ENCODE measurements at regions not wholly inside any gene's neighbourhood (a gene's known extent, or its start where the extent isn't known, plus 50 kb on each side); places are given as distances from the start of the nearest gene placed in this dataset.

DNA sequence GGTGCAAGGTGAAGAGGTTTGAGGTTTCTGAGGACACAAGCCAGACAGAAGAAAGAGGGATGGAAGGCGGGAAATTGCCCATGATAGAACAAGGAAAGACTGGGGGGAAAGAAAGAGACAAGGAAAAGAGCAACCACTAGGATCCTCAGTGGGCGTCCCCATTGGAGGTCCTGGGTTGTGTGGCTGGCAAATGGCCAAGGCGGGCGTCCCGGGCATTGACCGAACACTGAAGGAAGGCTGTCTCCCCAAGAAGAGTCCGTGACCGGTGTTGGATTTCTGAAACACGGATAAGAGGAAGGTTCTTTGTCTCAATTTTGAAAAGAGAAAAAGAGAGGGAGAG, 746.6 kb upstream of the ADGRB3 start (continued):
- TF ChIP-seq, protein P1, sequence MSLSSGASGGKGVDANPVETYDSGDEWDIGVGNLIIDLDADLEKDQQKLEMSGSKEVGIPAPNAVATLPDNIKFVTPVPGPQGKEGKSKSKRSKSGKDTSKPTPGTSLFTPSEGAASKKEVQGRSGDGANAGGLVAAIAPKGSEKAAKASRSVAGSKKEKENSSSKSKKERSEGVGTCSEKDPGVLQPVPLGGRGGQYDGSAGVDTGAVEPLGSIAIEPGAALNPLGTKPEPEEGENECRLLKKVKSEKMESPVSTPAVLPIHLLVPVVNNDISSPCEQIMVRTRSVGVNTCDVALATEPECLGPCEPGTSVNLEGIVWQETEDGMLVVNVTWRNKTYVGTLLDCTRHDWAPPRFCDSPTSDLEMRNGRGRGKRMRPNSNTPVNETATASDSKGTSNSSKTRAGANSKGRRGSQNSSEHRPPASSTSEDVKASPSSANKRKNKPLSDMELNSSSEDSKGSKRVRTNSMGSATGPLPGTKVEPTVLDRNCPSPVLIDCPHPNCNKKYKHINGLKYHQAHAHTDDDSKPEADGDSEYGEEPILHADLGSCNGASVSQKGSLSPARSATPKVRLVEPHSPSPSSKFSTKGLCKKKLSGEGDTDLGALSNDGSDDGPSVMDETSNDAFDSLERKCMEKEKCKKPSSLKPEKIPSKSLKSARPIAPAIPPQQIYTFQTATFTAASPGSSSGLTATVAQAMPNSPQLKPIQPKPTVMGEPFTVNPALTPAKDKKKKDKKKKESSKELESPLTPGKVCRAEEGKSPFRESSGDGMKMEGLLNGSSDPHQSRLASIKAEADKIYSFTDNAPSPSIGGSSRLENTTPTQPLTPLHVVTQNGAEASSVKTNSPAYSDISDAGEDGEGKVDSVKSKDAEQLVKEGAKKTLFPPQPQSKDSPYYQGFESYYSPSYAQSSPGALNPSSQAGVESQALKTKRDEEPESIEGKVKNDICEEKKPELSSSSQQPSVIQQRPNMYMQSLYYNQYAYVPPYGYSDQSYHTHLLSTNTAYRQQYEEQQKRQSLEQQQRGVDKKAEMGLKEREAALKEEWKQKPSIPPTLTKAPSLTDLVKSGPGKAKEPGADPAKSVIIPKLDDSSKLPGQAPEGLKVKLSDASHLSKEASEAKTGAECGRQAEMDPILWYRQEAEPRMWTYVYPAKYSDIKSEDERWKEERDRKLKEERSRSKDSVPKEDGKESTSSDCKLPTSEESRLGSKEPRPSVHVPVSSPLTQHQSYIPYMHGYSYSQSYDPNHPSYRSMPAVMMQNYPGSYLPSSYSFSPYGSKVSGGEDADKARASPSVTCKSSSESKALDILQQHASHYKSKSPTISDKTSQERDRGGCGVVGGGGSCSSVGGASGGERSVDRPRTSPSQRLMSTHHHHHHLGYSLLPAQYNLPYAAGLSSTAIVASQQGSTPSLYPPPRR (CRISPR knock-in tag; IDR thresholded peaks at IDR 0.05; ENCODE audit: borderline replicate concordance), result no peak
- TF ChIP-seq, protein P2, sequence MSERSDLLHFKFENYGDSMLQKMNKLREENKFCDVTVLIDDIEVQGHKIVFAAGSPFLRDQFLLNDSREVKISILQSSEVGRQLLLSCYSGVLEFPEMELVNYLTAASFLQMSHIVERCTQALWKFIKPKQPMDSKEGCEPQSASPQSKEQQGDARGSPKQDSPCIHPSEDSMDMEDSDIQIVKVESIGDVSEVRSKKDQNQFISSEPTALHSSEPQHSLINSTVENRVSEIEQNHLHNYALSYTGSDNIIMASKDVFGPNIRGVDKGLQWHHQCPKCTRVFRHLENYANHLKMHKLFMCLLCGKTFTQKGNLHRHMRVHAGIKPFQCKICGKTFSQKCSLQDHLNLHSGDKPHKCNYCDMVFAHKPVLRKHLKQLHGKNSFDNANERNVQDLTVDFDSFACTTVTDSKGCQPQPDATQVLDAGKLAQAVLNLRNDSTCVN (CRISPR knock-in tag; IDR thresholded peaks at IDR 0.05), result 0 out of 2 replicates have a peak, but pooled peaks have one; percentile 10
- TF ChIP-seq JUN (IDR thresholded peaks at IDR 0.05; ENCODE audit: borderline replicate concordance, low read depth, low read length) (0 out of 2 replicates have a peak, but pooled peaks have one; percentile 2), JUN (CRISPR knock-in tag; IDR thresholded peaks at IDR 0.05; ENCODE audit: borderline replicate concordance) (no peak), SNRNP70 (optimal IDR thresholded peaks at IDR 0.05; ENCODE audit: low read depth, low read length) (peak; percentile 34), PTBP1 (IDR thresholded peaks at IDR 0.05; ENCODE audit: low read depth, low read length) (peak; percentile 21; the same call in 1 of the 2 replicates), POLR2A (conservative IDR thresholded peaks at IDR 0.05) (peak; percentile 83; the same call in 1 of the 2 replicates), THRB (CRISPR knock-in tag; conservative IDR thresholded peaks at IDR 0.05) (no peak; the same call in 1 of the 2 replicates), PYGO2 (tag; IDR thresholded peaks at IDR 0.05) (peak; percentile 60; the same call in 1 of the 2 replicates), PHF8 (IDR thresholded peaks at IDR 0.05; ENCODE audit: borderline replicate concordance, low read length) (peak; percentile 11; the same call in 1 of the 2 replicates), CHAMP1 (IDR thresholded peaks at IDR 0.05) (no peak), POLR2AphosphoS2 (IDR thresholded peaks at IDR 0.05; ENCODE audit: low read length) (peak; percentile 31; the same call in 1 of the 2 replicates), ZNF232 (CRISPR knock-in tag; IDR thresholded peaks at IDR 0.05) (peak; percentile 50; the same call in 1 of the 2 replicates), KDM2B (CRISPR knock-in tag; IDR thresholded peaks at IDR 0.05) (0 out of 2 replicates have a peak, but pooled peaks have one; percentile 3), ZNF311 (CRISPR knock-in tag; IDR thresholded peaks at IDR 0.05) (0 out of 2 replicates have a peak, but pooled peaks have one; percentile 12), SUPT5H (IDR thresholded peaks at IDR 0.05) (0 out of 2 replicates have a peak, but pooled peaks have one; percentile 62), ZKSCAN1 (IDR thresholded peaks at IDR 0.05; ENCODE audit: low read depth, low read length) (no peak)
- TF ChIP-seq, protein P3, sequence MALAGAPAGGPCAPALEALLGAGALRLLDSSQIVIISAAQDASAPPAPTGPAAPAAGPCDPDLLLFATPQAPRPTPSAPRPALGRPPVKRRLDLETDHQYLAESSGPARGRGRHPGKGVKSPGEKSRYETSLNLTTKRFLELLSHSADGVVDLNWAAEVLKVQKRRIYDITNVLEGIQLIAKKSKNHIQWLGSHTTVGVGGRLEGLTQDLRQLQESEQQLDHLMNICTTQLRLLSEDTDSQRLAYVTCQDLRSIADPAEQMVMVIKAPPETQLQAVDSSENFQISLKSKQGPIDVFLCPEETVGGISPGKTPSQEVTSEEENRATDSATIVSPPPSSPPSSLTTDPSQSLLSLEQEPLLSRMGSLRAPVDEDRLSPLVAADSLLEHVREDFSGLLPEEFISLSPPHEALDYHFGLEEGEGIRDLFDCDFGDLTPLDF (CRISPR knock-in tag; IDR thresholded peaks at IDR 0.05), result 0 out of 2 replicates have a peak, but pooled peaks have one; percentile 22

All from K562 (cell line).